Lung (tissue), 11 donors: ENCODE measurements at regions not wholly inside any gene's neighbourhood (a gene's known extent, or its start where the extent isn't known, plus 50 kb on each side); places are given as distances from the start of the nearest gene placed in this dataset.

ENCODE experiments used
- ATAC-seq: fragments of 200-7000 bp; cut with Tn5 transposase; one replicate; pipeline ENCODE4 v1.9.1; 2020; ENCODE audit warnings: moderate number of reproducible peaks; ENCODE audit not compliant: insufficient read depth, low FRiP score
- DNase-seq, 3 donors: peaks; one replicate each; pipeline ENCODE4 v3.0.0-alpha.2; 2013 to 2017
- H3K27ac ChIP-seq, 2 donors: one replicate each; pipeline ENCODE4 v1.5.1; 2013; ENCODE audit warnings: mild to moderate bottlenecking in 2 of 2, moderate library complexity in 2 of 2, control low read depth in 1 of 2, inconsistent platforms in 1 of 2, low read depth in 1 of 2, low read length in 1 of 2
- H3K27me3 ChIP-seq, 3 donors: one replicate each; pipeline ENCODE4 v1.5.1; 2013; ENCODE audit warnings: low read length in 2 of 3; ENCODE audit not compliant: control insufficient read depth in 3 of 3, insufficient read depth in 3 of 3
- H3K36me3 ChIP-seq, 4 donors: one replicate each; pipeline ENCODE4 v1.5.1; 2013; ENCODE audit warnings: low read length in 4 of 4, mild to moderate bottlenecking in 1 of 4, moderate library complexity in 1 of 4; ENCODE audit not compliant: control insufficient read depth in 4 of 4, insufficient read depth in 4 of 4
- H3K4me1 ChIP-seq, 5 donors: one replicate each; pipeline ENCODE4 v1.5.1; 2013; ENCODE audit warnings: low read length in 5 of 5, mild to moderate bottlenecking in 2 of 5, moderate library complexity in 1 of 5; ENCODE audit not compliant: control insufficient read depth in 5 of 5, insufficient read depth in 5 of 5
- H3K4me3 ChIP-seq: one replicate; pipeline ENCODE4 v1.5.1; 2013; ENCODE audit warnings: mild to moderate bottlenecking, control low read depth, moderate library complexity
- H3K9ac ChIP-seq, 2 donors: one replicate each; pipeline ENCODE4 v1.5.1; 2013; ENCODE audit warnings: low read length in 2 of 2, control low read depth in 1 of 2; ENCODE audit not compliant: insufficient read depth in 1 of 2
- H3K9me3 ChIP-seq, 4 donors: one replicate each; pipeline ENCODE4 v1.5.1; 2013; ENCODE audit warnings: low read length in 3 of 4, mild to moderate bottlenecking in 1 of 4, moderate library complexity in 1 of 4; ENCODE audit not compliant: control insufficient read depth in 4 of 4, insufficient read depth in 3 of 4
- CTCF ChIP-seq: IDR thresholded peaks from 2 replicates; pipeline ENCODE4 v1.5.1; 2012; ENCODE audit warnings: mild to moderate bottlenecking; ENCODE audit errors: control extremely low read depth, extremely low read depth
- WGBS, 2 donors: extraction: QIAGEN DNeasy Blood & Tissue Kit; methylation state at CpG; one replicate each; pipeline ENCODE4 v1.1.7; 2013; 5-methylcytosine and 5-hydroxymethylcytosine counted together
- donor health status: control.
- donor health status: control.
- donor health status: Bipolar disorder and iron deficiency.
- donor health status: healthy.
- donor health status: DM: yes; HTN: yes; CAD: no.

- Histone ChIP-seq H3K27me3 (no peaks in the 10 kb centered on the region), H3K9ac (no peak overlapping the region), H3K27ac (no peak overlapping the region), H3K36me3 (no peaks in the 10 kb centered on the region), H3K9me3 (peaks cover 0 to 4% (median 0%) of the 10 kb centered on the region in 4 donors), H3K4me3 (no peak overlapping the region), H3K4me1 (peaks cover 4 to 26% (median 7%) of the 10 kb centered on the region in 5 donors)
- TF ChIP-seq CTCF = no peak
- DNase-seq = no peak
- no peak for ATAC-seq
- 73 to 78% methylated on average over 4 of the region's 4 CpGs for WGBS, 2 donors
Observed at GRCh38 chr5:74432721-74433120, 207.8 kb downstream of the ENC1 start.

- H3K4me1 ChIP-seq = peaks cover 4 to 26% (median 7%) of the 10 kb centered on the region in 5 donors
- H3K36me3 ChIP-seq = no peaks in the 10 kb centered on the region
- no peak overlapping the region for H3K9ac ChIP-seq
- peak in 2 of 3 donors; percentile 32 to 74 for DNase-seq
- no peak overlapping the region for H3K4me3 ChIP-seq
- H3K27me3 ChIP-seq = no peaks in the 10 kb centered on the region
- H3K27ac ChIP-seq = no peak overlapping the region
- no peak for TF ChIP-seq CTCF
- ATAC-seq = no peak
- WGBS, 2 donors = 21 to 38% methylated on average over 7 of the region's 7 CpGs
- H3K9me3 ChIP-seq = peaks cover 0 to 4% (median 0%) of the 10 kb centered on the region in 4 donors
Observed at GRCh38 chr5:74432216-74432615, 208.3 kb downstream of the ENC1 start.

DNA sequence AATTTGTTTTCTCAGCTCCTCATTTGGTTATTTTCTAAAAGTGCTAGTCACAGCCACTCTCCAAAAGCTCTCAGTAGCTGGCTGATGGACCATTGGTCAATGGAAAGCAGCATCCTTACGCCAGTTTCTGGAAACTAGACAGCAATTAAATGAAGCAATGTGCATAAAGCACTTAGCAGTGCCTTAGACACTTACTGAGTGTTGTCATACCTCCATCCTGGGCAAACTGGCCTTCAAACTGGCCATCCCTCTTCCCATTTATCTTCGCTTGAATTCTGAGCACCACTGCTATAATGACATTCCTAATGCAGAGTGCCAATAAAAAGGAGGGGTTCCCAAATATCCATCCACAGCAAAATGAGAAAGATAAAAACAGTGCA lies 209.2 kb downstream of the ENC1 start:
- 88 to 91% methylated on average over 2 of the region's 2 CpGs for WGBS, 2 donors
- no peak overlapping the region for H3K4me3 ChIP-seq

More for the DNA sequence above, 209.2 kb downstream of the ENC1 start:
- Histone ChIP-seq H3K36me3 (no peaks in the 10 kb centered on the region), H3K9ac (no peak overlapping the region), H3K4me1 (peaks cover 4 to 26% (median 7%) of the 10 kb centered on the region in 5 donors), H3K9me3 (peaks cover 0 to 4% (median 0%) of the 10 kb centered on the region in 4 donors), H3K27ac (no peak overlapping the region), H3K27me3 (no peaks in the 10 kb centered on the region)
- no peak for DNase-seq
- ATAC-seq = no peak
- TF ChIP-seq CTCF = no peak
